ENCODE measurements at regions not wholly inside any gene's neighbourhood (a gene's known extent, or its start where the extent isn't known, plus 50 kb on each side); places are given as distances from the start of the nearest gene placed in this dataset.

- no peak for TF ChIP-seq POLR2AphosphoS5 (IDR thresholded peaks at IDR 0.05; ENCODE audit: low read depth, low read length)
- no peak for TF ChIP-seq TAF1 (IDR thresholded peaks at IDR 0.05; ENCODE audit: borderline replicate concordance, low read depth, low read length)
- no peak for TF ChIP-seq POLR2A (IDR thresholded peaks at IDR 0.05; ENCODE audit: low read depth, low read length)
These were observed 264.4 kb downstream of the MEX3B start for GRCh38 chr15:81781395-81781794.
